HEK293 (cell line): ENCODE measurements at regions not wholly inside any gene's neighbourhood (a gene's known extent, or its start where the extent isn't known, plus 50 kb on each side); places are given as distances from the start of the nearest gene placed in this dataset.

Experiments
- CTCF ChIA-PET: fragments of 350-600 bp; formaldehyde crosslinking; extraction: SDS; loops from one replicate; lab custom pipeline; 2021; ENCODE audit warnings: antibody characterized with exemption; lab: Yijun Ruan, JAX
- POLR2A ChIA-PET: fragments of 300-600 bp; formaldehyde crosslinking; extraction: SDS; loops from one replicate; lab custom pipeline; 2020; ENCODE audit warnings: antibody characterized with exemption, inconsistent platforms; lab: Yijun Ruan, JAX
- H3K27ac ChIP-seq: fragments of 200-500 bp; sonication (Bioruptor generic); 2 replicates; pipeline ENCODE4 v1.5.1; 2014; ENCODE audit warnings: low read depth, low read length, control low read depth, inconsistent platforms; ENCODE audit errors: extremely low read depth
- H3K36me3 ChIP-seq, 2 experiments: fragments of 200-500 bp in 1 of 2; sonication (Bioruptor generic) in 1 of 2; 1 replicate in 1 of 2; 2 replicates in 1 of 2; pipeline ENCODE4 v1.5.1; 2014 to 2017; ENCODE audit warnings: inconsistent platforms in 2 of 2, low read length in 2 of 2; ENCODE audit not compliant: control insufficient read depth in 2 of 2, insufficient read depth in 1 of 2
- H3K4me1 ChIP-seq: fragments of 200-500 bp; sonication (Bioruptor generic); 2 replicates; pipeline ENCODE4 v1.5.1; 2014; ENCODE audit warnings: mild to moderate bottlenecking, low read length, inconsistent platforms; ENCODE audit not compliant: control insufficient read depth, insufficient read depth
- H3K4me3 ChIP-seq: 2 replicates; pipeline ENCODE4 v1.5.1; 2011; ENCODE audit warnings: low read depth, mild to moderate bottlenecking, control low read depth, low read length, moderate library complexity
- H3K9me3 ChIP-seq: fragments of 200-500 bp; sonication (Bioruptor generic); 2 replicates; pipeline ENCODE4 v1.5.1; 2014; ENCODE audit warnings: low read depth, low read length, inconsistent platforms; ENCODE audit not compliant: control insufficient read depth, insufficient read depth
- IKZF3 ChIP-seq: fragments of 450-650 bp; IDR thresholded peaks from 2 replicates; pipeline ENCODE4 v1.5.0; 2018; ENCODE audit warnings: missing biosample characterization, mild to moderate bottlenecking, missing genetic modification characterization, moderate library complexity
- KLF7 ChIP-seq: fragments of 450-650 bp; formaldehyde crosslinking; IDR thresholded peaks from 2 replicates; pipeline ENCODE4 v1.5.1; 2016; ENCODE audit warnings: missing biosample characterization, missing genetic modification characterization, borderline replicate concordance
- SETDB1 ChIP-seq: IDR thresholded peaks from one replicate; pipeline ENCODE4 v1.6.1; 2017; ENCODE audit warnings: mild to moderate bottlenecking, low read length, moderate library complexity, mixed read lengths; ENCODE audit not compliant: insufficient read length
- TRIM28 ChIP-seq: IDR thresholded peaks from 2 replicates; pipeline ENCODE4 v1.6.1; 2011; ENCODE audit warnings: low read length, control low read depth, borderline replicate concordance
- WT1 ChIP-seq: fragments of 450-650 bp; formaldehyde crosslinking; IDR thresholded peaks from 2 replicates; pipeline ENCODE4 v1.5.1; 2016; ENCODE audit warnings: missing biosample characterization, missing genetic modification characterization
- ZBTB17 ChIP-seq: fragments of 450-650 bp; formaldehyde crosslinking; IDR thresholded peaks from 2 replicates; pipeline ENCODE4 v1.5.1; 2016; ENCODE audit warnings: missing biosample characterization, missing genetic modification characterization
- ZNF146 ChIP-seq: fragments of 450-650 bp; formaldehyde crosslinking; IDR thresholded peaks from 2 replicates; pipeline ENCODE4 v1.5.1; 2016; ENCODE audit warnings: missing biosample characterization, missing genetic modification characterization
- ZNF548 ChIP-seq: fragments of 450-650 bp; formaldehyde crosslinking; IDR thresholded peaks from 2 replicates; pipeline ENCODE4 v1.5.1; 2016; ENCODE audit warnings: missing biosample characterization, missing genetic modification characterization
- ZNF596 ChIP-seq: fragments of 450-650 bp; IDR thresholded peaks from 2 replicates; pipeline ENCODE4 v1.5.0; 2018; ENCODE audit warnings: missing biosample characterization, mild to moderate bottlenecking, missing genetic modification characterization, moderate library complexity
- ZNF610 ChIP-seq: fragments of 450-650 bp; formaldehyde crosslinking; IDR thresholded peaks from 2 replicates; pipeline ENCODE4 v1.5.1; 2016; ENCODE audit warnings: missing biosample characterization, missing genetic modification characterization, borderline replicate concordance
- ZNF670 ChIP-seq: fragments of 450-650 bp; formaldehyde crosslinking; IDR thresholded peaks from 2 replicates; pipeline ENCODE4 v1.5.1; 2016; ENCODE audit warnings: missing biosample characterization, missing genetic modification characterization, low read depth
- ZNF792 ChIP-seq: fragments of 450-650 bp; formaldehyde crosslinking; IDR thresholded peaks from 2 replicates; pipeline ENCODE4 v1.5.1; 2016; ENCODE audit warnings: missing biosample characterization, missing genetic modification characterization
- ZNF837 ChIP-seq: fragments of 450-650 bp; formaldehyde crosslinking; IDR thresholded peaks from 2 replicates; pipeline ENCODE4 v1.5.1; 2016; ENCODE audit warnings: missing biosample characterization, missing genetic modification characterization
- ZNF843 ChIP-seq: fragments of 450-650 bp; formaldehyde crosslinking; IDR thresholded peaks from 2 replicates; pipeline ENCODE4 v1.5.1; 2016; ENCODE audit warnings: missing biosample characterization, missing genetic modification characterization
- TF ChIP-seq, protein P1 (sequence below): fragments of 450-650 bp; formaldehyde crosslinking; IDR thresholded peaks from 2 replicates; pipeline ENCODE4 v1.5.1; 2017; ENCODE audit warnings: missing biosample characterization, missing genetic modification characterization
- TF ChIP-seq, protein P2 (sequence below): fragments of 450-650 bp; formaldehyde crosslinking; IDR thresholded peaks from 2 replicates; pipeline ENCODE4 v1.5.1; 2017; ENCODE audit warnings: missing biosample characterization, missing genetic modification characterization
- TF ChIP-seq, protein P3 (sequence below): fragments of 450-650 bp; formaldehyde crosslinking; IDR thresholded peaks from 2 replicates; pipeline ENCODE4 v1.5.1; 2017; ENCODE audit warnings: missing biosample characterization, missing genetic modification characterization
- TF ChIP-seq, protein P4 (sequence below): fragments of 450-650 bp; formaldehyde crosslinking; IDR thresholded peaks from 2 replicates; pipeline ENCODE4 v1.5.1; 2016; ENCODE audit warnings: missing biosample characterization, missing genetic modification characterization
- TF ChIP-seq, protein P5 (sequence below): fragments of 450-650 bp; formaldehyde crosslinking; IDR thresholded peaks from 2 replicates; pipeline ENCODE4 v1.5.1; 2016; ENCODE audit warnings: missing biosample characterization, missing genetic modification characterization
- TF ChIP-seq, protein P6 (sequence below): fragments of 450-650 bp; formaldehyde crosslinking; IDR thresholded peaks from 2 replicates; pipeline ENCODE4 v1.5.1; 2017; ENCODE audit warnings: missing biosample characterization, missing genetic modification characterization
- TF ChIP-seq, protein P7 (sequence below): fragments of 450-650 bp; formaldehyde crosslinking; IDR thresholded peaks from 2 replicates; pipeline ENCODE4 v1.5.1; 2016; ENCODE audit warnings: missing biosample characterization, missing genetic modification characterization
- TF ChIP-seq, protein P8 (sequence below): fragments of 450-650 bp; formaldehyde crosslinking; optimal IDR thresholded peaks from 2 replicates; pipeline ENCODE3; 2016; ENCODE audit warnings: missing biosample characterization, mild to moderate bottlenecking, missing genetic modification characterization

DNA sequence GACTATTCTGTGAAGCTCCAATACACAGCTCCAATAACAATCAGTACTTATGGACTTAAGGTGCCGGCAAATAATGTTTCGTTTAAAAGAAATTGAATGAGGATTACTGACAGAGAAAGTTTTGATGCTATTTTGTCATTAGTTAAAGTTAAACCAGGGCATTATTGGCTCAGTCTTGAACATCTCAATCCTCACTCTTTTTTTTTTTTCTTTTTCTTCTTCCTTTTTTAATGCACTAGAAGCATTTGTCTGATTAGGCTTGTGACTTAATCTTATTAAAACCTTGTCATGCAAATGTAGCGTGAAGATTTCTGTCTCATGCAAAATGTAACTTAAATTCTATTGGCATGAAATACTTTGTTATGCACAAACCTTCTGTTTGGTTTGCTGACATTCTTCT lies 346.8 kb upstream of the ADGRL2 start:
- CTCF ChIA-PET: no interaction called here
- no peak overlapping the region for H3K27ac ChIP-seq

DNA sequence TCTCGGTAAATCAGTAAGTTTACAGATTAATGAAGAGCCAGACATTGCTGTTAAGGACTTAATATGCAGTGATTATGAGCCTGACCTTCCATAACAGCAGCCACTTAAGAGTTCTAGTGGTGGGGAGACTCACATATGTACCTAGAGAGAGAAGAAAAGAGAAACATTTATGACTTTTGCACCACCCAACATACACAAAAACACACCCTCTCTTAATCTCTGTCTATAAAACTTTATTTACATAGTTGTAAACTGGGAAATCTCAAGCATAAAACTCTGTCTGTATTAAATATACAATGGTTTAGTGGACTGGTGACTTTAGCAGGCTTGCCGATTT lies 347.4 kb upstream of the ADGRL2 start:
- no peak overlapping the region for H3K27ac ChIP-seq
- POLR2A ChIA-PET: no interaction called here
- no peaks in the 10 kb centered on the region for H3K4me1 ChIP-seq
- H3K9me3 ChIP-seq: no peaks in the 10 kb centered on the region
- H3K4me3 ChIP-seq: no peak overlapping the region
- H3K36me3 ChIP-seq: no peaks in the 10 kb centered on the region
- CTCF ChIA-PET: no interaction called here
- TF ChIP-seq ZNF596 (tag by site-specific recombination) (peak; percentile 78), TRIM28 (0 out of 2 replicates have a peak, but pooled peaks have one; percentile 30), ZNF837 (tag by site-specific recombination) (no peak), ZNF670 (tag by site-specific recombination) (no peak), ZNF843 (tag by site-specific recombination) (peak; percentile 78), KLF7 (tag by site-specific recombination) (peak; percentile 63; the same call in 1 of the 2 replicates), ZNF610 (tag by site-specific recombination) (0 out of 2 replicates have a peak, but pooled peaks have one; percentile 30), WT1 (tag by site-specific recombination) (peak; percentile 67), ZNF792 (tag by site-specific recombination) (no peak), IKZF3 (tag by site-specific recombination) (no peak), SETDB1 (no peak)
- TF ChIP-seq, protein P1, sequence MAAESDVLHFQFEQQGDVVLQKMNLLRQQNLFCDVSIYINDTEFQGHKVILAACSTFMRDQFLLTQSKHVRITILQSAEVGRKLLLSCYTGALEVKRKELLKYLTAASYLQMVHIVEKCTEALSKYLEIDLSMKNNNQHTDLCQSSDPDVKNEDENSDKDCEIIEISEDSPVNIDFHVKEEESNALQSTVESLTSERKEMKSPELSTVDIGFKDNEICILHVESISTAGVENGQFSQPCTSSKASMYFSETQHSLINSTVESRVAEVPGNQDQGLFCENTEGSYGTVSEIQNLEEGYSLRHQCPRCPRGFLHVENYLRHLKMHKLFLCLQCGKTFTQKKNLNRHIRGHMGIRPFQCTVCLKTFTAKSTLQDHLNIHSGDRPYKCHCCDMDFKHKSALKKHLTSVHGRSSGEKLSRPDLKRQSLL (tag by site-specific recombination): no peak
- TF ChIP-seq, protein P2, sequence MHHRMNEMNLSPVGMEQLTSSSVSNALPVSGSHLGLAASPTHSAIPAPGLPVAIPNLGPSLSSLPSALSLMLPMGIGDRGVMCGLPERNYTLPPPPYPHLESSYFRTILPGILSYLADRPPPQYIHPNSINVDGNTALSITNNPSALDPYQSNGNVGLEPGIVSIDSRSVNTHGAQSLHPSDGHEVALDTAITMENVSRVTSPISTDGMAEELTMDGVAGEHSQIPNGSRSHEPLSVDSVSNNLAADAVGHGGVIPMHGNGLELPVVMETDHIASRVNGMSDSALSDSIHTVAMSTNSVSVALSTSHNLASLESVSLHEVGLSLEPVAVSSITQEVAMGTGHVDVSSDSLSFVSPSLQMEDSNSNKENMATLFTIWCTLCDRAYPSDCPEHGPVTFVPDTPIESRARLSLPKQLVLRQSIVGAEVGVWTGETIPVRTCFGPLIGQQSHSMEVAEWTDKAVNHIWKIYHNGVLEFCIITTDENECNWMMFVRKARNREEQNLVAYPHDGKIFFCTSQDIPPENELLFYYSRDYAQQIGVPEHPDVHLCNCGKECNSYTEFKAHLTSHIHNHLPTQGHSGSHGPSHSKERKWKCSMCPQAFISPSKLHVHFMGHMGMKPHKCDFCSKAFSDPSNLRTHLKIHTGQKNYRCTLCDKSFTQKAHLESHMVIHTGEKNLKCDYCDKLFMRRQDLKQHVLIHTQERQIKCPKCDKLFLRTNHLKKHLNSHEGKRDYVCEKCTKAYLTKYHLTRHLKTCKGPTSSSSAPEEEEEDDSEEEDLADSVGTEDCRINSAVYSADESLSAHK: peak; percentile 50
- TF ChIP-seq, protein P3, sequence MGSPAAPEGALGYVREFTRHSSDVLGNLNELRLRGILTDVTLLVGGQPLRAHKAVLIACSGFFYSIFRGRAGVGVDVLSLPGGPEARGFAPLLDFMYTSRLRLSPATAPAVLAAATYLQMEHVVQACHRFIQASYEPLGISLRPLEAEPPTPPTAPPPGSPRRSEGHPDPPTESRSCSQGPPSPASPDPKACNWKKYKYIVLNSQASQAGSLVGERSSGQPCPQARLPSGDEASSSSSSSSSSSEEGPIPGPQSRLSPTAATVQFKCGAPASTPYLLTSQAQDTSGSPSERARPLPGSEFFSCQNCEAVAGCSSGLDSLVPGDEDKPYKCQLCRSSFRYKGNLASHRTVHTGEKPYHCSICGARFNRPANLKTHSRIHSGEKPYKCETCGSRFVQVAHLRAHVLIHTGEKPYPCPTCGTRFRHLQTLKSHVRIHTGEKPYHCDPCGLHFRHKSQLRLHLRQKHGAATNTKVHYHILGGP (tag by site-specific recombination): peak; percentile 81
- TF ChIP-seq, protein P4, sequence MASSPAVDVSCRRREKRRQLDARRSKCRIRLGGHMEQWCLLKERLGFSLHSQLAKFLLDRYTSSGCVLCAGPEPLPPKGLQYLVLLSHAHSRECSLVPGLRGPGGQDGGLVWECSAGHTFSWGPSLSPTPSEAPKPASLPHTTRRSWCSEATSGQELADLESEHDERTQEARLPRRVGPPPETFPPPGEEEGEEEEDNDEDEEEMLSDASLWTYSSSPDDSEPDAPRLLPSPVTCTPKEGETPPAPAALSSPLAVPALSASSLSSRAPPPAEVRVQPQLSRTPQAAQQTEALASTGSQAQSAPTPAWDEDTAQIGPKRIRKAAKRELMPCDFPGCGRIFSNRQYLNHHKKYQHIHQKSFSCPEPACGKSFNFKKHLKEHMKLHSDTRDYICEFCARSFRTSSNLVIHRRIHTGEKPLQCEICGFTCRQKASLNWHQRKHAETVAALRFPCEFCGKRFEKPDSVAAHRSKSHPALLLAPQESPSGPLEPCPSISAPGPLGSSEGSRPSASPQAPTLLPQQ: 0 out of 2 replicates have a peak, but pooled peaks have one; percentile 22
- TF ChIP-seq, protein P5, sequence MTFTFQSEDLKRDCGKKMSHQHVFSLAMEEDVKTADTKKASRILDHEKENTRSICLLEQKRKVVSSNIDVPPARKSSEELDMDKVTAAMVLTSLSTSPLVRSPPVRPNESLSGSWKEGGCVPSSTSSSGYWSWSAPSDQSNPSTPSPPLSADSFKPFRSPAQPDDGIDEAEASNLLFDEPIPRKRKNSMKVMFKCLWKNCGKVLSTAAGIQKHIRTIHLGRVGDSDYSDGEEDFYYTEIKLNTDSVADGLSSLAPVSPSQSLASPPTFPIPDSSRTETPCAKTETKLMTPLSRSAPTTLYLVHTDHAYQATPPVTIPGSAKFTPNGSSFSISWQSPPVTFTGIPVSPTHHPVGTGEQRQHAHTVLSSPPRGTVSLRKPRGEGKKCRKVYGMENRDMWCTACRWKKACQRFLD (tag by site-specific recombination): no peak
- TF ChIP-seq, protein P6, sequence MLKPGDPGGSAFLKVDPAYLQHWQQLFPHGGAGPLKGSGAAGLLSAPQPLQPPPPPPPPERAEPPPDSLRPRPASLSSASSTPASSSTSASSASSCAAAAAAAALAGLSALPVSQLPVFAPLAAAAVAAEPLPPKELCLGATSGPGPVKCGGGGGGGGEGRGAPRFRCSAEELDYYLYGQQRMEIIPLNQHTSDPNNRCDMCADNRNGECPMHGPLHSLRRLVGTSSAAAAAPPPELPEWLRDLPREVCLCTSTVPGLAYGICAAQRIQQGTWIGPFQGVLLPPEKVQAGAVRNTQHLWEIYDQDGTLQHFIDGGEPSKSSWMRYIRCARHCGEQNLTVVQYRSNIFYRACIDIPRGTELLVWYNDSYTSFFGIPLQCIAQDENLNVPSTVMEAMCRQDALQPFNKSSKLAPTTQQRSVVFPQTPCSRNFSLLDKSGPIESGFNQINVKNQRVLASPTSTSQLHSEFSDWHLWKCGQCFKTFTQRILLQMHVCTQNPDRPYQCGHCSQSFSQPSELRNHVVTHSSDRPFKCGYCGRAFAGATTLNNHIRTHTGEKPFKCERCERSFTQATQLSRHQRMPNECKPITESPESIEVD (tag by site-specific recombination): peak; percentile 85
- TF ChIP-seq, protein P7, sequence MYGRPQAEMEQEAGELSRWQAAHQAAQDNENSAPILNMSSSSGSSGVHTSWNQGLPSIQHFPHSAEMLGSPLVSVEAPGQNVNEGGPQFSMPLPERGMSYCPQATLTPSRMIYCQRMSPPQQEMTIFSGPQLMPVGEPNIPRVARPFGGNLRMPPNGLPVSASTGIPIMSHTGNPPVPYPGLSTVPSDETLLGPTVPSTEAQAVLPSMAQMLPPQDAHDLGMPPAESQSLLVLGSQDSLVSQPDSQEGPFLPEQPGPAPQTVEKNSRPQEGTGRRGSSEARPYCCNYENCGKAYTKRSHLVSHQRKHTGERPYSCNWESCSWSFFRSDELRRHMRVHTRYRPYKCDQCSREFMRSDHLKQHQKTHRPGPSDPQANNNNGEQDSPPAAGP (tag by site-specific recombination): peak; percentile 83

More for the DNA sequence above, 346.8 kb upstream of the ADGRL2 start:
- Histone ChIP-seq H3K4me3 (no peak overlapping the region), H3K4me1 (no peaks in the 10 kb centered on the region), H3K36me3 (no peaks in the 10 kb centered on the region), H3K9me3 (no peaks in the 10 kb centered on the region)
- POLR2A ChIA-PET: no interaction called here
- TF ChIP-seq ZBTB17 (tag by site-specific recombination) (no peak), ZNF146 (tag by site-specific recombination) (no peak), KLF7 (tag by site-specific recombination) (no peak), ZNF548 (tag by site-specific recombination) (no peak)
- TF ChIP-seq, protein P8, sequence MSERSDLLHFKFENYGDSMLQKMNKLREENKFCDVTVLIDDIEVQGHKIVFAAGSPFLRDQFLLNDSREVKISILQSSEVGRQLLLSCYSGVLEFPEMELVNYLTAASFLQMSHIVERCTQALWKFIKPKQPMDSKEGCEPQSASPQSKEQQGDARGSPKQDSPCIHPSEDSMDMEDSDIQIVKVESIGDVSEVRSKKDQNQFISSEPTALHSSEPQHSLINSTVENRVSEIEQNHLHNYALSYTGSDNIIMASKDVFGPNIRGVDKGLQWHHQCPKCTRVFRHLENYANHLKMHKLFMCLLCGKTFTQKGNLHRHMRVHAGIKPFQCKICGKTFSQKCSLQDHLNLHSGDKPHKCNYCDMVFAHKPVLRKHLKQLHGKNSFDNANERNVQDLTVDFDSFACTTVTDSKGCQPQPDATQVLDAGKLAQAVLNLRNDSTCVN: no peak
- TF ChIP-seq, protein P5 (tag by site-specific recombination): no peak
